ENCODE measurements at regions not wholly inside any gene's neighbourhood (a gene's known extent, or its start where the extent isn't known, plus 50 kb on each side); places are given as distances from the start of the nearest gene placed in this dataset.

DNA sequence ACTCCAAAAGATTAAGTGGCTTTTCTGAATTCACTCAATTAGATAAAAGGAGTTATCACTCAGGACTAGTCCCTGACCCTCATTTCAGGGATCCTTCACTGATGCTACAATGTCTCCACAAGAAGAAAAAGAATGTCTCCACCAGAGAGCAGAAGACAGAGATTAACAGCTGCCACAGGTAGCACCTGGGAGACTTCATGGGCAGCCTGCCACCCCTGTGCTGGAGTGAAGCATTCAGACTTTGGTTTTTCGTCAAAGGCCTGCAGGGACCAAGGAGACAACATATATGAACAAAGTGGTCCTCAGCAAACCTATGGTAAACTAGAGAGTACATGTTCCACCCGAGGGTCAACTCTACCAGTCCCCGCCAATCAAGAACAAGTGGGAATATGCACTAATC is 197.0 kb upstream of the ACVR2A start:
- no peak for DNase-seq

DNA sequence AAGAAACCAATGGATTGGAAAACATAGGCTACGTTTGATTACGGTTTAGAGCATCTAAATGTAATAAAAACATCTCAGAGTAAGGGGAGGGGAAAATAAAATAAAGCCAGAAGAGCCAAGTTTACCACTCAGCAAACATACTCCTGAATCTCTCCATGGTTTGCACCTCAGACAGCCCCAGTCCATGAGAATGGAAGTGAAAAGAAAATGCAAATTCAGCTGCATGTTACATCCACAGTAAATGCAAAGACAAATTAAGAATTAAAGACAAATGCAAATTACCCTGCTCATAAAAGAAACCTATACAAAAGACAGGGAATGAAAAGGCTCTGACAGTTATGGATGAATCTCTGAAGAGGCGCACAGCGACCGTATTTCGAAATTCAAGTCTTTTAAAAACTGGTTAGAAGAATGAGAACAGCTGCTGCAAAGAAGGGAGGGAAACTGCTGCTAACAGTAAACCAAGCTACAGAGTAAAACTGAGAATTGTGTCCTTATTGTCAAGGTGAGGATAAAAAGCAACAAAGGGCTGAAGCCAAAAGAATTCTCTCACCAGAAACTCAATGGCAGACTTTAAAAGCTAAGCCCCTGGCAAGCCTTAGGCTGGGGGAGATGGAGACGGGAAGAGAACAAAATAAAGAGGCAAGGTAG is 197.9 kb upstream of the ACVR2A start:
- DNase-seq: no peak

DNA sequence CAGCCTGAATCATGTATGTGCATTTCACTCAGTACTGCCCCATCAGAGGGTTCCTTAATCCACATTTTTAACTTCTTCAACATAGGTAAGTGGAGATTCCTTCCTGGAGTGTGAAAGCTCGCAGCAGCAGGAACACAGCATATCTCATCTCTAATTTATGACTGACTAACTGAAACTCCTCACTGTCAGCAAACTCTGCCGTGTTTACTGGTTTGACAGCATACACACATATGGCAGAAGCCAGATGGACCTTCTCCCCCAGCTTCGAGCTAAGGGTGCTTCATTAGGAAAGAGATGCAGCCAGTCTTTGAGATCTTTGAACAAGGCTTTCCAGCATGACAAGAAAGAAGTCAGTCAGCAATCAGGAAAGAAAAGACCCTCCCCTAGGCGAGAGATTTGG is 200.3 kb upstream of the ACVR2A start:
- no peak for DNase-seq

DNA sequence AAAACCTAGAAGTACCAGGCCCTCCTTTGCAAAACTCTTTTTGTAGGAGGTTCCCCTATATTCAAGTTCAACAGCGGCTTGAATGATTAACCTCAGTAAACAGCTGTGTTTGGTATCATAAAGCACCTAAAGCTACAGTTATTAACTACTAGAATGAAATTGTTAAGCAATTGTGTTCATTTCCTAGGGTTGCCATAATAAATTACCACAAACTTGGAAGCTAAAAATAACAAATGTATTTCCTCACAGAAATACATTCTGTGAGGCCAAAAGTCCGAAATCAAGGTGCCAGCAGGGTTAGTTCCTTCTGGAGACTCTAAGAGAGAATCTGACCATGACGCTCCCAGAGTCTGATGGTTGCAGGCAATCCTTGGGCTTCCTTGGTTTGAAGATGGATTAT is 202.1 kb upstream of the ACVR2A start:
- peak; percentile 52 to 61 for DNase-seq

DNA sequence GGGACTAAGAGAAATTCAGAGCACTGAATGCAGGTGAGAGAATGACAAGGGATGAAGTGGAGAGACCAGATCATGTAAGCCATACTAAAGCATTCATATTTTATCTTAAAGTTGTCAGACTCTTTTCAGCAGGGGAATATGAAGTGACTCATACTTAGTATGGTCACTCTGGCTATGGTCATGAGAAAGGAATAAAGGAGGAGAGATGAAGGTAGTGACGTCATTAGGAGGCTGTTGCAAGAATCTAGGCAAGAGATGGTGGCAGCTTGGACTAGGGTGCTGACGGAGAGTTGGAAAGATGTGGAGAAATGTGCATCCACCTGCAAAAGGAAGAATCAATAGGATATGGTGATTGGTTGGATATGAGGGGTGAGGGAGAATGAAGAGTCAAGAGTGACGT is 203.2 kb upstream of the ACVR2A start:
- peak; percentile 63 to 68 for DNase-seq

DNA sequence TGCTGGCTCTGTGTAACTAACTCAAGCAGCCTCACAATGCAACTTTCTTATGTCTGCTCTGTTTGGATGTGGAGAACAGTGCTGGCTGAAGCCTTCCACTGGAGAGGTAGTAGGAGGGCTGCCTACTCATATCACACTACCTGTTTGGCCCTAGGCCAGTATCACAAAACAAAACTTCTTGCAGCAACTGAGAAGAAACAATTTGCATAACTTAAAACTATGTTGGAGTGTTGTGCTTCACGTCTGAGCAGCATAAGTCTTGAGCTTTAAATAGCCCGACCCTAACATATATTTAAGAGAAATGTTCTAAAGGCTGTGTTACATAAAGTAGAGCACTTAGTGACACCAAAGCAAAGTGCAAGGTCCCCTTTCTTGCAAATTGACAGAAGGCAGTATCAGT is 204.9 kb upstream of the ACVR2A start:
- DNase-seq: no peak

DNA sequence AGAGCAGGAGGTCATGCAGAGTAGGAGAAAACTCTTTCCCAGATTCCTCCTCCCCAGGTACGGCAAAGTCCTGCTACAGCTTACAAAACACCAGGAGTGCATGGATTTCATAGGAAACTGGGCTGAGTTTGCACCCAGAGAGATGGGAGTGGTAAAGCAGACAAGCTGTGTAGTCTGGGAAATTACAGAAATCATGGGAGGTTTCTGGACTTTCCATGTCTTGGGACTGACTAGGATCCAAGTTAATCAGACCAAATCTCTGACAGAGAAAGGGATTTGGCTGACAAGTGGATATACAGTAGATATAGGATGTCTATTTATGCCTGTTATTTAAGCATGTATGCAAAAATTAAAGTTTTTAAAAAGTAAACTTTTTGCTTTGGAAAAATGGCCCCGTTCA is 205.4 kb upstream of the ACVR2A start:
- peak; percentile 60 to 78 for DNase-seq

DNA sequence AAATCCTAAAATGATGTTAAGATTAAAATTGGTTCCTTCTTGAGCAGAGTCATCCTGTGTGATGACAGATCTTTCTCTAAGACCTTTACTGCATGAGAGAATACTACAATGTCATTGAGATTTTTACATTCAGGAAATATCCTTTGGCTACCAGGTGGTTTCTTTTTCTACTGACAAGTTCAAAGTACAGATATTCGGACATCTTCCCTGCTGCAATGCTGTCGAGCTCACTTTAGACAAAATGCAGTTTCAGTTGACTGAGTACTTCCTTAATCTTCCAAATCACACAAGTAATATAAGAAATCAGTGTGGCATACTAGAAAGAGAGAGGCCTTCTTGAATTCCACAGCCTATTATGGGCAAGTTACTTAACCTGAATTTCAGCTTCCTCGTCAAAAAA is 207.9 kb upstream of the ACVR2A start:
- peak; percentile 53 to 56 for DNase-seq

DNA sequence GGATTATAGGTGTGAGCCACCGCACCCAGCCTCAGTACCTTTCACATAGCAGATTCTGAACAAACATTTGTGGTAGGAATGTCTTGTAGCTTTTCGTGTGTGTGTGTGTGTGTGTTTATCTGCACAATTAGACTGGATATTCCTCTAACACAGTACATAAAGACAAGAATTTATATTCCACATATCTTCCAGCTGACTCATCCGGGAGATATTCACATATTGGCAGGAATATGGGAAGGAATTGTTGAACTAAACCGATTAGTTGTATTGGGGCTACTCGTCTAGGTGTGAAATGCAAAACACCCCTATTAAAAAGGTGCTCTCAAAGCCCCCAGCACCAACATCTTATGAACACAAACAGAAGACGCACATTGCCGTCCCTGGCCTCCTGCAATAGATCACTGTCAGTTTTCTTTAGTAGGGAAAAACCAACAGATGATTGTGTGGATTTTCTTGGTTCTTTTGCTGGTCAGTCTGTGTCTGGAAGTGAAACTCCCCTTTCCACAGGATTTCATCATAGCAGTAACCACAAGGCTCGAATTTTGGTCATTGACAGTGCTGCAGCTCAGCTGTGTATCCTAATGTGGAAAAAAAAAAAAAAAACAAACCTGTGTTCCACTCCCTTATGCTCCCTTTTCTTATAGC is 208.5 kb upstream of the ACVR2A start:
- DNase-seq: peak; percentile 92 to 96

DNA sequence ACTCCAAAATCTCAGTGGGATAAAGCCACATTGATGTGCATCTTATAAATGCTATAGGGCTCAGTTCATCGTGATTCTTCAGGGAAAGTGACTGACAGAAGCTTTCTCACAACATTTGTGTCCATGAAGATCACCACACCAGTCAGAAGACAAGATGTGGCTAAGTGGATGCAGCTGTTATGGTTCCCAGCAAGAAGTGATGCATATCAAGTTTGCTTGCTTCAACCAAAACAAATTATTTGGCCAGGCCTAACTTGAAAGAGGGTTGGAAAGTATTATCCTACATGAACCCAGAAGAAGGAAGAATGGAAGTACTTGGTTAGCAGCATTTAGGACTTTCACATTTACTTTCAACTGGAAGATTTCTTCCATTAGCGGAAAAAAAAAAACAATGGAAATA is 210.0 kb upstream of the ACVR2A start:
- DNase-seq: no peak

DNA sequence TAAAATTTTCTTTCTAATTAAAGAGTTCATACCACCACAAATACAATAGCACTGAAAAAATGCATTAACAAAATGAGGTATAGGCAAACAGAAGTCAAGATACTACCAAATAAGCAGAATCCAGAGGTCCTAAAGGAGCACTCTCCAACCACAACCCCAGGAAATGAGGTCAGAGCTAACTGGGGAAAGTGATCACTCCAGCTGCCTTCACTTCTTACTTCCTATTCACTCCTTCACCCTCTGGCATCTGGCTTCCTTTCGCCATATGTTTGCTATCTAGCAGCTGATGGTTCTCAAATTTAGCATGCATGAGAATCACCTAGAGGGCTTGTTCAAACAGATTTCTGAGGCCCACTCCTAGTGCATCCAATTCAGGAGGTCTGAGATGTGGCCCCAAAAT is 212.6 kb upstream of the ACVR2A start:
- peak; percentile 80 to 83 for DNase-seq

DNA sequence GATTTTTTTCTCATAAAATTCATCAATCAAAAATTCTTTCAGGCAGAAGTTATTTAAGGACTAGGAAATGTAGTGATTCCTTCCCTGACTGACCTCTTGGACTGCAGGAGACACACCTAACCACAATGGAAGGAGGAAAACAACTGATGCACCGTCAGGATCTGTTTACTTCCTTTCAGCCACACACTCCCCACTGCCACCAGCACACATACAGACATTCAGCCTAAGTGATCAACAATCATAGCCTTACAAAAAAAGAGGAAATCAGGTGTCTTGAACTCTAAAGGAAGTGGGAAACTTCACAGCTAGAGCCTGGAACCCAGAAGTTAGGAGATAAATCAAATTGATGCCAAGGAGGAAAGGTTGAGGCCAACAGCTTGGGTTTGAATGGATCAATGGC is 213.5 kb upstream of the ACVR2A start:
- no peak for DNase-seq

DNA sequence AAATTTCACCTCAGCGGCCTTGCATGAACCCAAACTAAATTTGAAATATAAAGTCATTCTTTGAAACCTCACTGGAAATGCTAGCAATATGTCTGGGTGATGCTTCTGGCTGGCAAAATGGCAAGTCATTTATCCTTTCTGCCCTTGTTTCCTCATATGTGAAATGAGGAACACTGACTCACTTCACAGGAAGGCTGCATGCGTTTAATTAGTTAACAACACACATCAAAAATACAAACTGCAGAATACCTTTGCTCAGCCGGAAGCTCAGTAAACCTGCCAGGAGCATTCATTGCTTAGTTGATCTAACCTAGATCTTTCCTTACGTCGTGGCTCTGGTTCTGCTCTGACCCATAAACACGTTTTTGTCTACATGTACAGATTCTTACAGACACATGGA is 214.2 kb upstream of the ACVR2A start:
- peak; percentile 75 to 83 for DNase-seq

DNA sequence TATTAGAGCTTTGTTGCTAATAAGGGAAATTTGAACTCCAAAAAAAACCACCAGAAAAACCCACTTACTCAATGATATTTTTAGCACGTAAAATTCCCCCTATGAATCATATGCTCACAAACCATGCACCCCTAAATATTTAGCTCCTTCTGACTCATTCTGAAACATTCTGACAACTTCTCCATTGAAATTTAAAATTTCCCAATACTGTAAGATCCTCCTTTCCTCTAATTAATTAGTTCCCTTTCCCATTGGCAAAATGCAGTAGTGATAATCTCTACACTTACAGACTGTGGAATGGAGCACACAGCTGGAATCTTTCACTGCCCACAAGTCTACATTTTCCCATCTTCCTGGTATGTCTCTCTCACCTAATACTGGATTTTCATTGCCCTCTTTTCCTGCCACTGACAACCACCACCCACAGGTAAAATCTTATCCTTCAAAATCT is 215.8 kb upstream of the ACVR2A start:
- peak; percentile 97 to 99 for DNase-seq

DNA sequence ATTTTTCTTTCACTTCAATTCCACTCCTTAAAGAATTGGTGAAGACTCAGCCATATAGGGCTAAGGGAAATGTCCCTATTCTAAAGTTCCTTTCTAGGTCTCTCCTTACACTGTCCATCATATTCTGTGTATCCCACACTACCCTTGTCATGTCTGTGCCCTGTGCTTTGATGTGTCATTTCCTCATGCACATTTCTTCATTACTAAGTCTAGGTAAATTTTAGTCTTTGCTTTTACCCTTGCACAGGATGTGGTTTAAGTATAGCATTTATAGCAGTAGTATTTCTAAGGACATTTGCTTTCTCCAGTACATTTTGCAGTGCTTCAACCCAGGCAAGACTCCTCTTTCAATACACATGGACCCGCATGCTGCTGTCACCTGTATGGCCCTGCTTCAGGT is 221.5 kb upstream of the ACVR2A start:
- peak in 1 of 2 donors; percentile 37 for DNase-seq

DNA sequence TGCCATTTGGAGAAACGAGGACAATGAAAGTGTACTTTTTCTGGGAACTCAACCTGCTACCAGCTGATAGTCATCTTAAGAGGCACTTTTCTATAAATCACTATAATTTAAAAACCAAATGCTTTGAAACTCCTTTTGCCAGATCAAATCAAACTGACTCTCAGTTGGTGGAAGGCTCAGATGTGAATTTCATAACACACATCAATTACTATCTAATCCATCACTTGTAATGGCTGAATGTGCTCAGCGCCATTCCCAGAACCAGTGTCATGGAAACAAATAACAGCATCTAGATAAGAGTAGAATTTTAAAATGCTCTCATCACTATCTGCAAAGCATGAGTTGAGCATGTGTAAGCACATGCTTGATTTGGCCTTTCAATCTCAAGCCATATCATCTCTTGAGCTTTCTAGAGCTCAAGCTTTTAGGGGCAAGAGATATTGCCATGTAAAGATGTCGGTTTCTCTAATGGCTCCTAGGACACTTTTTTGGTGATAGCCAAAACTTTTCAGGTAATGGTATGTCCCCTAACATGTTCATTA is 223.1 kb upstream of the ACVR2A start:
- no peak for DNase-seq

DNA sequence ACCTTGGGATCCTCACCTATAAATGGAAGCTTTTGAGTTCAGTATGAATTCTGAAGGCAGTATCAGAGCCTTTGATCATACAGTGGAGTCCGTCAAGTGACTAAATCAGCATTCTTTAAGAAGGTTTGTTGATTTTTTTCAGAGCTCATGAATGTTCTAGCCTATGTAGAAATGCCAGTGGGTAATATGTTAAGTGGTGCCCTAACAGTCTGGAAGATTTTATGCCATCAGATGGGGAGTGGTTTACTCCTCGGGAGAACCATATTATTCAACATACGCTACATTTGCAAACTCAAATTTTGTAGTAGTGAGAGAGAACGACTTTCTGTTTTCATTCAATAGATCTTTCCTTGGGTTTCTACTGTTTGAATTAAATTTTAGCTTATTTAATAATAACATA is 225.0 kb upstream of the ACVR2A start:
- DNase-seq: no peak

DNA sequence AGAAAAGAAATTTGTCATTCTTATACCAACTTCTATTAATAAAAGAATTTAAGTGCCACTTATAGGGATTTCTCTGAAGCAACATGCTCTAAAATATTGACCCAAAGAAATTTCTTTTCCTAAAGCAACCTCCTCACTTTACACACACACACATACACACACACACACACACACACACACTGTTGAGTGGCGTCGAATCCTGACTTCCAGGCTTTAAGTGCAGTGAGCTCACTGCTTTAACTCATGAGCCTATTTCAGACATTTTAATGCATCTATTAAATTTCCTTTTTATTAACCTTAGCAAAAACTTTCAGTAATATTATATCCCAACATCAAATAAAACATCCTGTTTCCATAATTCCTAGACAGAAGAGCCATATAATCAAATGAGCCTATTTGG is 229.1 kb upstream of the ACVR2A start:
- no peak for DNase-seq

DNA sequence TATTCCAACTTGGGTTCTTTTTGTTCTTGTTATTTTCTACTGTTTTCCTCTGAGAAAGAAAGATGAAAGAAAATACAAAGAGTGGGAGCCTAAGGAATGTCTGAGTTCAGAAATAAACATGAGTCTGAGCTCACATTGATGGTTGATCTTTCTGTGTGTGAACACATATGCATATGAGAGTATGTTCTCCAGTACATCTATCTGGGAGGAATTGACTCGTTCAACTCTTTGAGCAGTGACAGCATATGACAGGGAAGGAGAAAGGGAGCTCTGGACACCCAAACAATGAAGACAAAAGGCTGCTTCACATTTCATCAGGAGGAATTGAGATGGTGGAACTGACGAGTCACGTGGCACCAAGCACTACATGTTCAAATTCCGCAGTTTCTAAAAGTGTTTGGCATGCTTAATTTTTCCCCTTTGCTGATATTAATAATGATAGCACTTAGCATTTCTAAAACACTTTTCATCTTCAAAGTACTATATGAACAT is 229.8 kb upstream of the ACVR2A start:
- DNase-seq: no peak

DNA sequence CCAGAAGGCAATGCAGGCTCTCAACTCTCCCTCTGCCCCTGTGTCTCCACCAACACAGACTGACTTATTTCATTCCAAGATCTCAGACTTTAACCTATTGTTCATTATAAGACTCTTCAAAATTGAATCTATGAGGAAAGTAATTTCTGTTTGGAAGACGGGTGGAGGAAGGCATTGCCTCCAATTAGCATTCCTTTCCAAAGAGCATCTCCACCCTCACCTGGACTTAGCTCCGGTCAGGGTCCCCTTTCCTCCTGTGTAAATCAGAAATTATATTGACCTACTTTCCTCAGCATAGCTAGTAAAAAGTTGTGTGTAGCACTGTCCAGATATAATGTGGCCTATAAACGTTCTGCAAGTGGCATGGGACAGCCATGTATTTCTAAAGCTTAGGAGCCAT is 230.4 kb upstream of the ACVR2A start:
- no peak for DNase-seq

DNA sequence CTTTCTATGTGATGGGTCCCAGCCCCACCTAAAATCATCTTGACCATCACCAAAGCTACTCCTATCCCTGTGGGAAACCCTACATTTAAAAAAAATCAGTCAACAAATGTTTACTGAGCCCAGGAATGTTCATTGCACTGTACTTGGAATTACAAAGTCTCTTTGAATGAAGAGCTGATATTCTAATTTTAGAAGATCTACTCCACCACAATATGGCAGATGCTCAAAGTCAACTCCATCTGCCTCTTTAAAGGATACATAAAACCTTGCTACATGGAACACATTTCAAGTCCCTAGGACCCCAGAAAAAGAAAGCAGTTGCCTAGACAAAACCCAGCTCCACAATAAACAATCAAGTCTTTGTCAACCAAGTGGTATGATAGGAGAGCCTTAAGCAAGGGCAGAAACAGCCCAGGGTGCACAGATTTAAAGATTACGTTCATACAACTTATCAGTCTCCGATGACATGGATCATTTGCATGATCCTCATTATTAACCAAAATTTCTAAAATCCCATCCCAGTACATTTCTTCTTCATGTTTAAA is 234.3 kb upstream of the ACVR2A start:
- DNase-seq: no peak

DNA sequence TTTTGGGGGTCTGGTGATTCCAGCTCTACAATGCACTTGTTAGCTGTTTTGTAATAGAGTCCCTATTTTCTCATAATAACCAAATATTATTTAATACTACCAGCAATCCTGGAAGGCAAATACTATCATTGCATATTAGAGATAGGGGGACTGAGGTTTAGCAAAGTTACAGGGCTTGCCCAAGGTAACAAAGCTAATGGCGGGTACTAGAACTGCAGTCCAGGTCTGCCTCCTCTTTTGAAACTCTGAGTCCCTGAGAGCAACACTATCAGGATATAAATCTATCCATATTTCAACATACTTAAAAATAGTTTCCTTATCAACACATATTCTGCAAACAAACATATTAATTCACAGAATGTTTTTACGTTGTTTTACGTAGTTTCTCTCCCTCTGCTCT is 235.5 kb upstream of the ACVR2A start:
- no peak for DNase-seq

DNA sequence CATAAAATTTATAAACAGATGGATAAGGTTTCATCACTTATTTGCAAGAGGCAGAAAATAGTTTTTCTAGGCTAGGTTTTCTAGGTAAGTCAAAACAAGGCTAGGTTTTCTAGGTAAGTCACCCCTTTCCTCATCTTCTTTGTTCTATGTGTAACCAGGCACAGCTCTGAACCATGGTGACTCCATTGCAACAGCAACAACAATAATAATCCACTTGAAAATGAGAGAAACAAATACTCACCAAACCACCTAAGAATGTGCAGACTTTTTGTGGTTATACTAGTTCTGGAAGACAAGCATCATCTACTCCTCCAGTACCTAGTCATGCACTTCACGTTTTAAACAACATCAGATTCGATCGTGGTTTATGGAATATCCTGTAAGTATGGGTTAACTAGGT is 237.4 kb upstream of the ACVR2A start:
- no peak for DNase-seq

DNA sequence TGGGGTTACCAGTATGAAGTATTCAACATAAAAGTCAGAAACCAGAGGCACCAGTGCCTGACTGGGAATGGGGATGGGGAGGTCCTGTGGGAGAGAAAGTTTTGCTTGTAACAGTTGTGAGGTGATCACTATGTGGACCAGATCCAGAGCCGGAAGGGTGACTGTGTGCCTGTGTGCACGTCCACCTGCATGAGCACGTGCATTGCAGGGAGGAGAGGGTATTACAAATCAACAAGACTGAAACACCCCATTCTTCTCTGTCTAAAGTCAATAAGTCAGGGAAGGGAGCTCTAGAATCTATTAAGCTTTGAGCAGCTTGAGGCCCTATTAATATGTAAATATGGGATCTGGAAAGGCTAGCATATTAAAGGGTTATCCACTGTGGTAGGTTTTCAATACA is 241.0 kb upstream of the ACVR2A start:
- no peak for DNase-seq
